NCI-H524 treated with DMSO at 0.1 percent for 48 hours (cell line): ENCODE measurements at regions not wholly inside any gene's neighbourhood (a gene's known extent, or its start where the extent isn't known, plus 50 kb on each side); places are given as distances from the start of the nearest gene placed in this dataset.
A peak's percentile ranks its signal among the peaks of the same experiment; 100 is the strongest.
"Not testable (repeated sequence)": the region's sequence is repeated elsewhere in the genome, so short reads cannot be mapped to it uniquely, and the experiment has no call there.

ENCODE experiments used
- DNase-seq: peaks from one replicate; lab custom pipeline; 2025; lab: John Stamatoyannopoulos, UW

DNA sequence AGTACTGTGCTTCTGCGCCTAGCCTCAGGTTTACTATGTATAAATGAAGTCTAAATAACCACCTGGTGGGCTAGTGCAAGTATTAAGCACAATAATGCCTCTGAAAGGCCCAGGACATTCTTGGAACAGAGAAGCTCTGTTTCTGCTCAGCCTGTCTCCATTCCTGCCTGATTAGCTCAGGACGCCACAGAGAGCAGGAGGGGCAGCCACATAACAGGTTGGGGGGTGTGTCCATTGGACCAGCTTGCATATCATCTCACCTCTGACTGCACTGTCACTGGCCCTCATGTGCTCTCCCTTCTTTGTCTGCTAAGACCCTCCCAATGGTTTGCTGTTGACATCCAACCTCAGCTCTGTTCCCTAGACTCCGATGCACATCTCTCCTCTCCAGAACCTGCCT, 52.8 kb upstream of the IKZF1 start:
- no peak for DNase-seq

DNA sequence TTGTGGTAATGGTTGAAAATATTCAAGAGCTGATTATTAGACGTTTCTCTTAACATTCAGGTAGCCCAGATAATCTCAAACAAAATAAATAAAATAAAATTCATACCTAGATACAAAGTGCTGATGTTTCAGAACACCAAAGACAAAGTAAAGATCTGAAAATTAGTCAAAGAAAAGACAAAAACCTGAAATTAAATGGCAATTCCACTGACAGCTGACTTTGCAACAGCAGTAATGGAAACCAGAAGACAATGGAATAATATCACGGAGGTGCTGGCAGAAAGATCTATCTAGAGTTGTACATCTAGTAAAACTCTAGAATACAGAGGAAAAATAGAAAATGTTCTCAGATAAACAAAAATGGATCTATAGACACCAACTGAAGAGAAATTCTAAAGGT, 58.0 kb upstream of the IKZF1 start:
- DNase-seq: no peak

DNA sequence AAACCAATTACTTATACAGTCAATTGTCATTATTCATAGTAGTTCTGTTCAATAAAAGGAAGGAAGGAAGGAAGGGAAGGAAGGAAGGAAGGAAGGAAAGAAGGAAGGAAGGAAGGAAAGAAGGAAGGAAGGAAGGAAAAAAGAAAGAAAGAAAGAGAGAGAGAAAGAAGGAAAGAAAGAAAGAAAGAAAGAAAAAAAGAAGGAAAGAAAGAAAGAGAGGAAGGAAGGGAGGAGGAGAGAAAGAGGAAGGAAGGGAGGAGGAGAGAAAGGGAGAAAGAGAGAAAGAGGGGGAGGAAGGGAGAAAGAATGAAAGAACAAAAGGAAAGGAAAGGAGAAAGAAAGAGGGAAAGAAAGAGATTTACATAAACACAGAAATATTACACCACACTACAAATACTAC, 62.4 kb upstream of the IKZF1 start:
- not testable (repeated sequence) for DNase-seq

DNA sequence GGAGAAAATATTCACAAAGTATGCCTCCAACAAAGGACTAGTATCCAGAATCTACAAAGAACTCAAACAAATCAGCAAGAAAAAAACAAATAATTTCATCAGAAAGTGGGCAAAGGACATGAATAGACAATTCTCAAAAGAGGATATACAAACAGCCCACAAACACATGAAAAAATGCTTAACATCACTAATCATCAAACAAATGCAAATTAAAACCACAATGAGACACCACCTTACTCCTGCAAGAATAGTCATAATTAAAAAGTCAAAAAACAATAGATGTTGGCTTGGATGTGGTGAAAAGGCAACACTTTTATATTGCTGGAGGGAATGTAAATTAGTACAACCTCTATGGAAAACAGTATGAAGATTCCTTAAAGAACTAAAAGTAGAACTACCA, 63.8 kb upstream of the IKZF1 start:
- DNase-seq: not testable (repeated sequence)

DNA sequence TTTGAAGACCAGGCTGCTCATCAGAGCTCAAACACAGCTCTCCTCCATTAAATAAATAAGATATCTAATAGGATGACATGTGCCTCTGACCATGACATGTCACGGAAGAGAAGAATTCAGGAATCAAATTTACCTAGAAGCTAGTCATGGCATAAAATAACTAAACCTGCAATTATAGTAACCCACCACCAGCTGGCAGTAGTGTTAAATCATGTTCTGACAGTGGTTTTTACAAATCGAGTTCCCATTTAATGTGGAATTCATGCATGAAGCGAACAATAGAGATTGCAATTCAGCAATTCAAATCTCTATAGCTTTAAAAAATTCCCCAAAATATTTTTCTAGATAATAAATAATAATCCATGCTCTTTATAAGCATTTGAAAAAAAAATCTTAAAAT, 74.6 kb upstream of the IKZF1 start:
- no peak for DNase-seq

DNA sequence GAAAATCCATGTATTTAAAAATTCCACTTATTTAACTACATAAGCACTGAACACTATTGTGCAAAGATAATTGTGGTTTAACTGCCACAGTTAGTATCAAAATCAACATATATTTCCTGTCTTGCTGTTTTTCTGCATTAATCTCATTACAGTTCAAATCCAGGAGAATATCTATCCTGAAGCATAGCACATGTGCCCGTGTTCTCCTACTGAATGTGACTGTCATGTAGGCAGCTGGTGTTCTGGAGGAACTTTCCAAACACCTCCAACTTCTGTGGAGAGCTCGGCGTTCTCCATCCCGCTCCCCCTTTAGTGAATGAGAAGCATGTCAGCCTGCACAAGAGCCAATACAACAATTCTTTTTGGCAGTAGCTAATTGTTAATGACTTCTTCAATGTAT, 76.4 kb upstream of the IKZF1 start:
- no peak for DNase-seq

DNA sequence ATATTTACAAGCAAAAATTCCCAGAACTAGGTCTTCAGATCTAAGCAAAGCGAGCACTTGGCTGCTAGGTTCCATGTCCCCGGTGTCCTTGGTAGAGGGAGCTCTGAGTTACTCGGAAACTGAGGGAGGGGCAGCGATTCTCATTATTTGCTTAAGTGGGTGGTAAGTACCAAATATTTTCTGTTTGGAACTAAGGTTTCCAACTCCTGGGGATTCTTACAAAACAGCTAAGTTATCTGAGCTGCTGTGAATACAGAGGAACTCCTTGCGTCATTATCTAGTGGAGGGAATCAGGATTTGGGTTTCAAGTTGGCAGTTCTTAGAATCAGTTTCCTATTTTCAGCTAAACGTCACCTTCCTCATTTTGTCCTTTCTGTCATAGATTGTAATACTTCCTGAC, 76.8 kb upstream of the IKZF1 start:
- DNase-seq: no peak

DNA sequence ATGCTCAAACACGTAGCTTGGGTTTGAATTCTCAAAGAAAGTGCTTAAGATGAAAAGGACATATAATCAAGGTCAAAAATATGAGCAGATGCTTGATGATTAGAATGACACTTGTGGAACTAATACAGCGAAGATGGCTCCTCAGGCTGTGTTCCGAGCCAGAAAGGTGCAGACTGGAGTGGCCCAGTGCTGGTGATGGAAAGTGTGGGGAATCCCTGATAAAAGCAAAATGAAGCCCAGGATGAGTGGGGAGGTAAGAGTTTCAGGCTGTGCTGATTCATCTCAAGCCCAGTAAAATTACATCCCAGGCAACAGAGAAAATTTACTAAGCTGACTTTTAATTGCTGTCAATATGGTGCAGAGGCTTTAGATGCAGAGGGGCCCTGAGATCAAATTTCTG, 77.8 kb upstream of the IKZF1 start:
- peak; percentile 80 for DNase-seq

DNA sequence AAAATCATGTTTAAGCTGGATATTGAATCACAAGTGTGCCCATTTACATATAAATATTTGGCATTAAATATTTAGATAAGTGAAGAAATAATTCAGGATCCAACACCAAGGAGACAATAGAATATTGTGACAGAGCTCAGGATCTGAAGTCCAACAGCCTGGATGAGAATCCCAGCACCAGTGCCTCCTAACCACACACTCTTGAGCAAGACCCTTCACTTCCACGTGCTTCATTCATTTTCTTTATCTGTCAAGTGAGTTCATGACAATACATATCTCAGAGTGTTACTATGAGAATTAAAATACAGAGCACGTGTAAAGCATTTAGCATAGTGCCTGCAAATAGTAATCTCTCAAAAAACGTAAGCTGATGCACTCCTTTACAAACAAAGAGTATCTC, 78.4 kb upstream of the IKZF1 start:
- no peak for DNase-seq

DNA sequence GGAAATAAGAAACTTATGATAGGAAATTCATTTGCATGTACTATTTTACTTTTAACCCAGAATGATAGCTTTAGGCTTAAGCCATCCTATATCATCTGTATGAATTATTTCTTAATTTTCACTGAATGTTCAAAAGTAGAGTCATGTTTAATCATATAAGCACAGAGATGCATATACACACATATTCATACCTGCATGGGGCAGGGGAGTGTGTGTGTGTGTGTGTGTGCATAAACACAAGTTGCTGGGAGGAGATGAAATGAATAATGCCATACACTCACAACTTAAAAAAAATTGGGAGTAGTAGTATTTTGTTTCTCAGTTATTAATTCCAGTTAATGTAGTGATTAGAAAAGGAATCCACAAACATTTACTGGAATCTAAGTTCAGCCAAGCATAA, 83.1 kb upstream of the IKZF1 start:
- DNase-seq: no peak

DNA sequence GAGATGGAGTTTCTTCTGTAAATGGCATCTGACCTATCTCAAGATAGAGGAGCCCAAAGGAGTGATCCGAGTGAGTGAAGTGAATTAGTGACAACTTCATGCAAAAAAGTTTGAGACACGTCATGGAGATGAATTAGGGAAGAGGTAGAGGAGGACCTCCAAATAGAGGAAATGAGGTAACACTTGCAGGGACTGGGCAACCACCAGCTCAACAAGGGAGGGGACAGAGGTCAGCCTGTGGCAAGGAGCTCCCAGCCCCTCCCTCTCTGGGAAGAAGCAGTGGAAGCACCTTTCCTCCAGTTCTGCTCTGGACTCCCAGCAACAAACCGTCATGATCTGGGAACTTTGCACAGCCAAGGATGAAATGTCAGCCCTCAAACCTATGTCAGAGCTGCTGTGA, 83.5 kb upstream of the IKZF1 start:
- no peak for DNase-seq

DNA sequence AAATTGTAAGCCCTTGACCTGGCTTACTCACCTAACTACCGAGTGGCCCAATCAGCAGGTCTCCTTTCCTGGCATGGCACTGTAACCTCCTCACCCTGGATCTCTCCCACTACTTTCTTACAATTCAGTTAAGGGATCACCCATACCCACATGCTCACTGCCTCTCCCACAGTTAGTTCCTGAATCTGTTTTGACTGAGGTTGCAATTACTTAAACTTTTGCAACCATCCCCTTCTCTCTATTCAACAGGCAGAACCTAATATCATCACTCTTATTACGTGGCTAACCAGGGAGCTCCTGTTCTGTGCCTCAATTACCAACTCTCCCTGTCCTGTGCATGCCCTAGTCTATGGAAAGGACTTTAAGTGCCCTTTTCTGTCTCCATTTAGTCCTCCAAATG, 84.2 kb upstream of the IKZF1 start:
- DNase-seq: no peak

DNA sequence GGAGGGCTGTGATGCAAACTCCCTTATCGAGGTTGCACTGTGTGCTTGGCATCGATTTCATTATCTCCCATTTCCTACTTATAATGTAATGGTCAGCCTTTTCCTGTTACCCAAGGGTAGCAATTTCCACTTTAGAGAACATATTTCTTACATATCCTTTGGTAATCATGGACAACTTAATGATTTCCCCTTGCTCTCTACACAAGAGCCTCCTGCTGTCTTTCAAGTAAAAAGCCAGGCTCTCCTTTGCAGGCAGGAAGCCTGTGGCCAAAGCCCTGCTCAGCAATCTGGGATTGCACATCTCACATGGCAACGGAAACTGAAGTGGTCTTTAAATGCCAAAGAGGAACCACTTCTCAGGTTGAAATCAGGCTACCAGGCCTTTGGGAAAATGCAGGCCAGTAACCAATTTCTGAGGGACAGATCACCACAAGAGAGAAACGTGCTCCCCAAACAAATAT, 86.7 kb upstream of the IKZF1 start:
- DNase-seq: no peak

DNA sequence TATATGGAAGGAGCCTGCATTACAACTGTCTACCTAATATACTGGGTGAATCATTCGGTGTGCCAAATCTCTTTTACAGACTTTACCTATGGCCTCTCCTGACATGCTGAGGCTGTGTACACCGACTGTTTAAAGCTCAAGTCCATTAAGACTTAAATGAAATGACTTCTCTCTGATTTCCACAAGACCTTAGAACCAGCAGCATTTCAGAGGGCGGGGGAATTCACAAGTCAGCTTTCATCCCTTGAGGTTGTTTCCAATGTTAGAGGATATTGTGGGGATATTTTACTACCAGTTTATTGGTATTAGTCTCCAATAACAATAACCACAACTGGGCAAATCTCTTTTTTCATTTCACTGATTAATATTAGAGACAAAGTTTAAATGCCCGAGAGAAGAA, 87.1 kb upstream of the IKZF1 start:
- DNase-seq: no peak

DNA sequence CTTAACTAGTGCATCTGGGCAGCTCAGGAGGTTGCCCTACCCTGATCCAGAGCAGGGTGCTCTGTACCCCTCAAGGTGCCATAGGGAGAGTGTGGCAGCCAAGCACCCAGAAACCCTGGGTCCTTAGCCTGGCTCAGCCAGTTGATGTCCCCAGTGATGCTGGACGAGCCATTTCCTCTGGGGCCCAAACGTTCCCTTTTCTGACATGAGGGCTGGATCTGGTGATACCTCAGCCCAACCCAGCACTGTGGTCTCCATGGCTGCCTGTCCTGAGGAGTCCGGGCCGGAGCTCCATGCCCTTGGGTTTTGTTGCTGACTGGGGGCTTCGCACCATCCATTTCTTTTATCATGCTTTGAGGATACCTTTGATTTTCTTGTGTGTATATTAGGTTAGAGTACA, 87.9 kb upstream of the IKZF1 start:
- DNase-seq: no peak

DNA sequence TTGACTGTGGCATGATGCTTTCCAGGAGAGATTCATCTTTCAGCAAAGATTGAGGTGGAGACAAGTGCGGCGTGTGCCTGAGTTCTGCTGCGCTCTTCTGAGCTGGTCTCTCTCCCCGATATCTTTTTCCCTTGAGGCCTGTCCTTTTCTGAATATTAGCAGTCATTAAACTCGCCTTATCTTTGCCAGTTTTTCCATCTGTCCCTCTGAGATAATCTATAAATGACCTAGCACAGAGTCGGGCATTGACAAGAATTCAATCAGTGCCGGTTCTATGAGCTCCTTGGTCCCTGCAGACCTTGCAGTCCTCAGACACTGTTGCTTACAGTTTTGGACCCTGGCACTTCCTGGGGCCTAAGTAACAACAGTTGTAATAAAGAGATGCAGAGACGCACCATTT, 89.7 kb upstream of the IKZF1 start:
- DNase-seq: no peak

DNA sequence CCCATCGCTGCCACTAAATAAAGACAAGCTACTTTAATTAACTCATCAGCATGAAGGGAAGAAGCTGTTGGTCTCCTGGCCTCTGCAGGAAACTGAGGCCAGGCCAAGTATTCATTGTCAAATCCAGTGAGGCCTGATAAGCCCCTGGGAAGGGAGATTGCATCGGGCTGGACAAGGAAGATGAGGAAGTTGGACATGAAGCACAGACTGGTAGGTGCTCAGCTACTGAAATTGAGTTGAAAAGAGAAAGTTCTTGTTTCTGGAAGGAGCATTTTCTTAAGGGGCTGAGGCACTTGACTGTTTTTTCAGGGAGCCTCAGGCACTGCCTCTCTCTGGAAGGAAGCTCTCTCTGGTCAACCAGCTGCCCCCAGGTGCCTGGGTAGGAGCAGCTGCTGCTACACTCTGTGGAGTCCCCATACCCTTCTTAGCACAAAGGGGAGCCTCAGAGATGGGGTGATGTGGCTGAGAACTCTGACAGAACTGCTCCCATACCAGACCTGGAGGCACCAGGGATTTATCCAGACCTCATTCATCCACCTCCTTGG, 90.3 kb upstream of the IKZF1 start:
- DNase-seq: no peak

DNA sequence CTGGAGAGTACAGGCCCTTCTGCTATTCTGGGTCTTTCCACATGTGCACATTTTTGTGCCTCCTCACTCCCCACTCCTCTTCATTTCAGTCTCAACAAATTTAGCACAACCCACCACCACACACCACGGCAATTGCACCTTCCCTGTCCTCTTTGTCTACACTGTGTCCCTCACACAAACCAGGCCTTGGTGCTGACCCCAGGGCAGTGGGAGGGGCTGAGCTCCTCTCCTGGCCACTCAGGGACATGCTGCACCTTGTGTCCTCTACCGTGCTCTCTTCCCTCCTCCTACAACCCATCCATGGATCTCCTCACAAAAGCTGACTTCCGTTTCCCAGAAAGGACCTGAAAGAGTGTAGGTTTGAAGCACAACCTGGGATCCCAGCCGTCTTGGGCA, 90.9 kb upstream of the IKZF1 start:
- DNase-seq: no peak

DNA sequence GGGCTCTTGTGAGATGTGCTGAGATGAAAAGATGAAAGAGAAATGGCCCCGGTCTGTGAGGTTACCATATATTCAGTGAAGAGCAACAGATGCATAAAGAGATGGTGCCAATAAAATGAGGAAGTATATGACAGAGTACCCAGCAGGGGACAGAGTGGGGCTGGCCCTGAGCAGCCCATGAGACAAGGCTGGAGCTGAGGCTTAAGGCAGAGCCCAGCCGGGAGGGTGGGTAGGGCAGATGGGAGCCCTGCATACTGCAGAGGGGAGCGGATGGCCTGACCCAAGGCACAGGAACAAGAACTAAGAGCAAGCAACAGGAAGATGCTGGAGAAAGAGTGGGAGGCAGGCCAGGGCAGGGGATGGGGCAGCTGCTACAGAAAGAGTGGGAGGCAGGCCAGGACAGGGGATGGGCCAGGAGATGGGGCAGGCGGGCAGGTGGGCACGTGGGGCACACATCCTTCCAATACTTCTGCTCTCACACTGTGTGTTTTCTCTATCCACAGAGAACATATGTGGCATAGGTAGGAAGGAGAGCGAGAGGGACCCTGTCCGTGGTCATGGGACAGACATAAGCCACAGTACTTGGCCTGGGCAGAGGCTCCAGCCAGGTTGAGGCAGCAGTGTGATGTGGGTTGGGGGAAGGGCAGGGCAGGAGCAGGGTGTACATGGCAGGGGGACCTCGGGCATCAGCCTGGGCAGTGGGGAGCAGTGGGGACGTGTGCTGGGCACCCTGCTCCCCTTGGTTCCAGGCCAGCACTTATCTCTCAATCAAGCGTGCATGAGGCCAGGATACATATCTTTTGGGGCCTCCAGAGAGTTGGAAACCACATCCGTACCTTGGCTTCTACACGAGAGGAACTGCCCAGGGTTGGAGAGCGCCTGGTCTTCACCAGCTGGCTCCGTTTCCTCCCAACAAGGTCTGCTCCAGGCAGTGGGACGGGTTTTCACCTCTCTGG, 91.6 kb upstream of the IKZF1 start:
- no peak for DNase-seq

DNA sequence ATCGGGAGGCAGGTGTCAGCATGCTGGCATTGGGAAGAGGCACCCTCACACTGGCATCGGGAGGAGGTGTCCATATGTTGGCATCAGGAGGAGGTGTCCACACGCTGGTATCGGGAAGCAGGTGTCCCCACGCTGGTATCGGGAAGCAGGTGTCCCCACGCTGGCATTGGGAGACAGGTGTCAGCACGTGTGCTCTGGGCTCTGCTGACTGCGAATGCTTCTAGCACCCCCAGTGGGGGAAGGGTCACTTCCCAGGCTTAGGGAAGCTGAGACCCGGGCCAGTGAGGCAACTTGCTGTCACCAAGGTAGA, 92.5 kb upstream of the IKZF1 start:
- DNase-seq: no peak

DNA sequence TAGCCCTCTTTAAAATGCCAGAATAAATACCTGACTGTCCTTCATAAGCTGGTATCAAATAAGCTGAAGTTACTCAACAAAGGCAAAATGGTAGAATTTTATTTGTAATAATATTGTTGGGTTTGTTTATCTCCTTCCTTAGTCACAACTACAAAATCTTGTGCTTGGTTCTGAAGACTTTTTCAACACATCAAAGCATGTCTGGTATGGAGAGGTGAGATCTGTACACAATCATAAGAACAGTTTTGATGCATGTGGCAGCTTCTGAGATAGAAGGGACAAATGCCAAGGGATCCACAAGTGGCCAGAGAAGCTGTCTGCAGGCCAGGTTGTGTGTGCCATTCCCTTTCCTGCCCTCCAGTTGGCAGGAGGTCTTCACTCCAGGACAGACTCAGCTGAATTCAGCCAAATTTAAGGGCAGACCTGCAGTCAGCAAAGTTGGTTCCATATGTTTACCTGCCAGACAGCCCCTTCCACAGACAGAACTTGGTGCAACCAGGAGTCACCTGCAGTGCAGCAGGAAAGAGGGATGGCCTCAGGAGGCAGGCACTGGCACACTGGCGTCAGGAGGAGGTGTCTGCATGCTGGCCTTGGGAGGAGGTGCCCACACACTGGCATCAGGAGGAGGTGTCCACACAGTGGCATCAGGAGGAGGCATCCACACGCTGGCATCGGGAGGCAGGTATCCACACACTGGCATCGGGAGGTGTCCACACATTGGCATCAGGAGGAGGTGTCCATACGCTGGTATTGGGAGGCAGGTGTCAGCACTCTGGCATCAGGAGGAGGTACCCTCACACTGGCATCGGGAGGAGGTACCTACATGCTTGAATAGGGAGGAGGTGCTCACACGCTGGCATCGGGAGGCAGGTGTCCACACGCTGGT, 93.1 kb upstream of the IKZF1 start:
- DNase-seq: no peak

DNA sequence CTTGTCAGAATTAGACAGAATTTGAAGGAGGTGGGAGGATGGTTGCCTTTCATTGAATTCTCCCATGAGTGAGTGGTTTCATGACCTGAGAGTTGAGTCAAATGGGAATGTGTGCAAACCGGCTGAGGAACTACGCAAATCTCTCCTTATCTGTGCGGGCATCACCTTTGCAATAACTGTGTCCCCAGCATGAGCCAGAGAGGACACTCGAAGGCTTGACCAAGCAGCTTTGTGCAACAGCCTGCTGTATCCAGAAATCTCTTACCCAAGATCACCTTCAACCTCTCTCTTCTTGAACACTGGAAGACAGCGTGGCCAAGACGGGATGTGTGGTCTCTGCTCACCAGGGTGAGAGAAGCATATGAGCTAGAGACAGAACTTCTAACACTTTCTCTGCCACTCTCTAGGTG, 93.8 kb upstream of the IKZF1 start:
- no peak for DNase-seq
